Fibroblast of lung (primary cell): ENCODE measurements at regions not wholly inside any gene's neighbourhood (a gene's known extent, or its start where the extent isn't known, plus 50 kb on each side); places are given as distances from the start of the nearest gene placed in this dataset.

ENCODE experiments used
- CTCF ChIP-seq, 2 donors: IDR thresholded peaks in 1 of 2; conservative IDR thresholded peaks in 1 of 2; 1 replicate in 1 of 2; 2 replicates in 1 of 2; pipeline ENCODE4 v1.5.1; 2011 to 2012; ENCODE audit warnings: low read length in 2 of 2, control low read depth in 1 of 2, inconsistent platforms in 1 of 2, low read depth in 1 of 2, mild to moderate bottlenecking in 1 of 2
- EZH2 ChIP-seq: IDR thresholded peaks from 2 replicates; pipeline ENCODE4 v1.5.1; 2012; ENCODE audit warnings: low read length, control low read depth, mild to moderate bottlenecking; ENCODE audit errors: missing control alignments

- TF ChIP-seq EZH2 (no peak), CTCF (conservative IDR thresholded peaks at IDR 0.05 in 1 of 2, IDR thresholded peaks at IDR 0.05 in 1 of 2; ENCODE audit: low read depth in 1 of 2, low read length in 2 of 2) (no peak)
Measured at GRCh38 chr3:107962037-107962436, 128.8 kb downstream of the CD47 start.
